NCI-H345 treated with DMSO at 0.1 percent for 48 hours (cell line): ENCODE measurements at regions not wholly inside any gene's neighbourhood (a gene's known extent, or its start where the extent isn't known, plus 50 kb on each side); places are given as distances from the start of the nearest gene placed in this dataset.

ENCODE experiments used
- DNase-seq: peaks from one replicate; lab custom pipeline; 2025; ENCODE audit not compliant: unreplicated experiment; lab: John Stamatoyannopoulos, UW

DNA sequence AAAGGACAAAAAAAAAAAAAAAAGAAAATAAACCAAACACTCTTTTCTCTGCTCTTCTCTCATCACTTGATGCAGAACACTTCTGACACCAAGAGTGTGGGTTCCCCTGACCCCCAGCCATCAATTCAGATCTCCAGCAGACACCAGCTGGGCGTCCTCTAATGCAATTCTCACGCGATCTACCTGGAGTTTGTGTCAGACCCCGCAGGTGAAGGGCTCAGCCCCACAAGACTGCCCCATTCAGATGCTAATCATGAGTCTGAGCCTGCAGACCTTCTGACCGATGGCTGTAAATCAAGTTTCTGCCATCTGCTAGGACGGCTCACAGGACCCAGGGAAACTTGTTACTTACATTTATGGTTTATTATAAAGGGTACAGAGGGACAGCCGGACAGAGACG, 133.6 kb upstream of the C1orf174 start:
- no peak for DNase-seq

DNA sequence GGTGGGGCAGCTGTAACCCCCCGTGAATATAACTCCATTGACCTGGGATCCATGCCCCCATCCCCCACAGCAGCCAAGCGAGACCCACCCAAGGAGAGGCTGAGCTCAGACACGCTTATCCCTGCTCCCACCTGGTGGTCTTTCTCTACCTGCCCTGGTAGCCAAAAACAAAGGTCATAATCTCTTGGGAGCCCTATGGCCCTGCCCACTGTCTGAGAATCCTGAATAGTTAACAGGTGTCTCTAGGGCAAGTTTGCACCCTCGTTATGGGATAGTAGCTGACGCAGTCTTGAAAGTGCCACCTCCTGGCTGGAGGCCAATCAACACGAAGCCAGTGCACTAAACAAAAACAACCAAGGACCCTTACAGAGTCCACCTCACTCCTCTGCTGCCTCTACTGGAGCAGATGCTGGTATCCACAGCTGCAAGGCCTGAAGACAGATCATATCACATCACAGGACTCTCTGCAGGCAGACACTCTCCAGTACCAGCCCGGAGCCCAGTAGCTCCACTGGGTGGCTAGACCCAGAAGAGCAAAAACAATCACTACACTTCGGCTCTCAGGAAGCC, 134.3 kb upstream of the C1orf174 start:
- DNase-seq: no peak

DNA sequence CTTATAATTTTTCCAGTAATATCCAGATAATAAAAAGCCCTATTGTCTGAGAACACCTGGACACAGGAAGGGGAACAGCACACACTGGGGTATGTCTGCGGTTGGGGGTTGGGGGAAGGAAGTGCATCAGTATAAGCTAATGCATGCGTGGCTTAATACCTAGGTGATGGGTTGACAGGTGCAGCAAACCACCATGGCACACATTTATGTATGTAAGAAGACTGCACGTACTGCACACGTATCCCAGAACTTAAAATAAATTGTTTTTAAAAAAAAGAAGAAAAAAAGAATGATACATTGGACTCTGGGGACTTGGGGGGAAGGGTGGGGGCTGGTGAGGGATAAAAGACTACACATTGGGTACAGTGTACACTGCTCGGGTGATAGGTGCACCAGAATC, 144.9 kb upstream of the C1orf174 start:
- DNase-seq: no peak

DNA sequence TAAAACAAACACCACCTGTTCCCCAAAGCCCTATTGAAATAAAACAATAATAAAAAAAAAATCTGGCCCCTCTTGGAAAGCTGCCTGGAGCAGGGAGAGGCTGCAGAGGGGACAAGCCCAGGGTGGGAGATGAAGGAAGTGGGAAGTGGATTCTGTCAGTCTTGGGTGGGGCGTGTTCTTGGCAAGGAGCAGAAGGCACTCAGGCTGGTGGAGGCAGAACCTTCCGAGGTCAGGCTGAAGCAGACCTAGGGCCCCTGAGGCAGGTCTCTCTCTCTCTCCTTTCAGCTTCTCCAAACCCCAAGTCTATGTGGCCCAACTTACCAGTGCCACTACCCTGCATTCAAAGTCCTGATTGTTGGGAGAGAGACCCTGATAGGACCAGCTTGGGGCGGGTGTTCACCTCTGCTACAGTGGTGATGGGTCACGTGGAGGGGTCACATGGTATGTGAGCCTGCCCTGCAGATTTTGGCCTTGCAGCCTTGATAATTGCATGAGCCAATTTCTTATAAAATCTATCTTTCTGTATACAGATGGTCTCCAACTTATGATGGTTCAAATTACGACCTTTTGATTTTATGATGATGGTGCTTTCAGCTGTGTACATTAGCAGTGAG, 145.4 kb upstream of the C1orf174 start:
- no peak for DNase-seq

DNA sequence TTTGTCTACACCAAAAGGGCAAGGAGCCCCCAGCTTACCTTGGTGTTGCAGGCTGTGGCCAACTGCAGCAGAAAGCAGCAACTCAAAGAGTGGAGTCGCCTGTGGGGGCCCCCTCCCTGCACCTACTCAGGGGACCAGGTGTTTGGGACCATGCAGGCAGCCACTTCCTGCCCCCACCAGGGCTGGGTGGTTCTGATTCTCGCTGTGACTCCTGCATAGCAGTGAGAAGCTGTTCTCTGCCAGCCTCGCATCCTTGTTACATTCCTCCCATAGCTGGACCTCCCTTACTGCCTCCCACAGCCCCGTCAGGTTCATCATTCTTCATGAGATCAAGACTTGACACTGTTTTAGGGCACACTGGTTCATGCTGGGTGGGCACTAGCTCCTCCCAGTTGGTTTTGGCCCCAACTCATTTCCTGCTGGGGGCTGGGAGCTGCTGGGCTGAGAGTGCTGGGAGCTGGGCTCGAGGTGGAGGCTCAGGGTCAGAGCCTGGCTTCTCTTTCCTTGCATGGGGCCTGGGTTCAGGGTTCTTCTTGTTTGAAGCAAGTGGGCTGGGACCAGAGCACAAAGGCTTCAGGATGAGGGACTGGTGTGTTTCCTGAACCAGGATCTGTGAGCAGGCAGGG, 146.9 kb upstream of the C1orf174 start:
- no peak for DNase-seq

DNA sequence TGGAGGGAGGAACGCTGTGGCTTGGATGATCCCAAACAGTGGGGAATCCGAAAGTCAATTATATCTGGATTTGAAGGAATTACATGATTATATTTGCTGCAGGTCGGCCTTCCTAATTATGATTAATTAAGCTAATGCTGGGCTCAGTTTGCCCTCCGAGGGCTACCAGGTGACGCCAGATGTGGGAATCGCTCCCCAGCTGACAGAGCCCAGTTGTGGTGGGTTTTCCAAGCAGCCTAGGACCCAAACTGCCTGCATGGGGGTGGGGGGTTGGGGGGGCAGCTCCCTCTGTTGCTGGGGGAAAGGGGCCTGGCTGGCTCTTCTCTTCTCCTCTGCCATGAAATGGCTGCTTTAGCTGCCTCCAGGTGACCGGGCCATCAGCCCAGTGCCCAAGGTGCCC, 147.6 kb upstream of the C1orf174 start:
- no peak for DNase-seq

DNA sequence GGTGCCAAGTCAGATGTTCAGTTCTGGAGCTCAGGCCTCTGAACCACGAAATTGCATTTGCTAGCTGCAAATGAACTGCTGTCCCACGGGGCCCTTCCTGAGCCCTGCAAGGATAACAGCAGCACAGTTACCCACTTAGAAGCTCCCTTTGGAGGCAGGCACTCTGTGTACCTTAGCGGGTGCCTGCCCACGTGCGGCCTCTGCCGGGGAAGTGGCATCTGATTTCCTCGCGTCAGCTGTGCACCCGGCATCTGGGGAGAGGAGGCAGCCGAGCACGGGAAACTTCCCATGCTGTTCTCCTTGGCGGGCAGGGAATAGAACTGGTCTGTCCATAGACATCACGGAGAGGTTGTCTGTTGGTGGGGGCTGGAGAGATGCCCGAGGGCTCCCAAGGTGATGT, 148.0 kb upstream of the C1orf174 start:
- no peak for DNase-seq

DNA sequence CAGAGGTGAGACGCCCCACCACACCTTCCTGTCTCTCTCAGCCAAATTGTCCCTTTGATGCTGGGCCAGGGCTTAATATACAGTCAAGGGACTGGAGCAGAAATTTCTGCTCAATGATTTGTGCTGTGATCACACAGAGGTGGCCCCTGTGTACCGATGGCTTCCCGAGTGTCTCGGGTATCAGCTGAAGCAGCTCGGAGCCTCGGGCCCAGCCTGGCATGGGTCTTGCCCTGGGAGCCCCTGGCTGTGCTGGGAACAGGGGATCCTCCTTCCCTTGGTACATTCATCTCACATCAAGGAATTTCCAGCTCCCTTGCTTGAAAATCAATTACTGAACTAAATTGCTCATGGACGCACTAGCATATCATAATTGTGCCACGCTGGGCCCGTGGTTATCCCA, 148.8 kb upstream of the C1orf174 start:
- DNase-seq: no peak

DNA sequence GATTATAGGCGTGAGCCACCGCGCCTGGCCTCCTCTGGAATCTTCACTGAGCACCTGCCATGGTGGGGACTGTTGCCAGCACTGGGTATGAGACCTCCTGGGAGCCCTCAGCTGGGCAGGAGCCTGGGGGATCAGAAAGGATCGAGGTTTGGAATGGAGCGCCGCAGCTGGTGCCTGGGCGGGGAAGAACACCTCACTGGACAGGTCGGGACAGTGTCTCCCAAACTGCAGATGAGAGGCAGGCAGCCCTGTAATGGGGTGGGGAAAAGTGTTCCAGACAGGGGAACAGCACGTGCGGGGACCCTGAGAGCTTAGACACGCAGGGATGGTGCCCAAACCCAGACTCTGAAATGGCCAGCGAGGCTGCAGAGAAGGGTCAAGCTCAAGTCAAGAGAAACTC, 150.9 kb upstream of the C1orf174 start:
- no peak for DNase-seq

DNA sequence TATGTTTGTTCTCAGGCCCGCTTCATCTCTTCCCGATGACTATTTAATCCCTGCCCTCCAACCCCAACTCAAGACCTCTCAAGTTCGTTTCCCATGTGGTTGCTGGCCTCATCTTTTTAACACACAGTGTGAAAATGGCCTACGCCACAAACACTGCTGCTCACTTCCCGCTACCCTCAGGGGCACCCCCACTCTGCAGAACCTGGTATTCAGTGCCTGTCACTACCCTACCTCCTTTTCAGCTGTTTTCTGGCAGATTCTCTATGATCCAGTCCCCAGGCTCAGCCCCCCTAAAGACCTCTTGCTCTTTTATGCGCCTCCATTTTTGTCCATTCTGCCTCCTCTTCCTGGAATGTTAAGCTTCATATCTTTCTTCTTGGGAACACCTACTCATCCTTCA, 152.6 kb upstream of the C1orf174 start:
- DNase-seq: no peak

DNA sequence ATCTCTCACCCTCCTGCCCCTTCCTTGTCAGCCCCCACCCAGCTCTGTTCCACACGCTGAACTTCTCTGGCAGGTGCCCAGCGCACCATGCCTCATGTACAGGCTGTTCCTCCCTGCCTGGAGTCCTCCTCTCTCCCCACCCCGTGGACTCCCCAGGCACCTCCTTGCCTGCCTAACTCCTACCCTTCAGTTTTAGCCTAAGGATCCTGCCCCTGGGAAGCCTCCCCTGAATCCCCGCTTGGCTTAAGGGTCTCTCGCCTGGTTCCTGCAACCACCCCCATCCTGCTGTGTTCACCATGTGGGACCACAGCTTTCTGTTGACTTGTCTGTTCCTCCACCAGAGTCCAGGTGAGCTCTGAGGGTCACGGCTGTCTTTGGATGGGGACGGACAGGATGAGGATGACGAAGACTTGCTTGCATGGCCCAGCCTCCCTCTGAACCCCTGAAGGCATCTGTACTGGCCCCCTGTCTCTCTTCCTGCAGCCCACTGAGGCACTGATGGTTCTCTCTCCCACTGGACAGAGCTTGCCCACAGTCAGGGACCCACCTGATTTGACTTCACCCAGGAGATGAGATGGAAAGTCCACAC, 153.2 kb upstream of the C1orf174 start:
- no peak for DNase-seq

DNA sequence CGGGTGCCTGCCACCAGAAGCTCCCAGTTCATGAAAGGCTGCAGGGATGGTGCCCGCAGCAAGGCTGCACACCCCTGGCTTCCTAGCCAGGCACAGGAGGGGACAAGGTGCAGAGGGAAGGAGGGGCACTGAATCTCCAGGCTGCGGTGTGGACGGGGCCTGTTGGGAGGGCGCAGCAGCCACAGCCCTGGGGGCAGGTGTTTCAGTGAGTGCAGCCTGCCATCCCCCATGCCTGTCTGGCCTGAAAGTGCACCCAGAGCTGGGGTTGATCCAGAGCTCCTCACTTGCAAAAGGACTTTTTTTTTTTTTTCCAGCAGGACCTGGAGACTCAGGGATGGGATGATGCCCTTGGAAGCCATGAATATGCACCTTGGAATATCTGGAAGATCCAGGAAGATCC, 153.7 kb upstream of the C1orf174 start:
- no peak for DNase-seq

DNA sequence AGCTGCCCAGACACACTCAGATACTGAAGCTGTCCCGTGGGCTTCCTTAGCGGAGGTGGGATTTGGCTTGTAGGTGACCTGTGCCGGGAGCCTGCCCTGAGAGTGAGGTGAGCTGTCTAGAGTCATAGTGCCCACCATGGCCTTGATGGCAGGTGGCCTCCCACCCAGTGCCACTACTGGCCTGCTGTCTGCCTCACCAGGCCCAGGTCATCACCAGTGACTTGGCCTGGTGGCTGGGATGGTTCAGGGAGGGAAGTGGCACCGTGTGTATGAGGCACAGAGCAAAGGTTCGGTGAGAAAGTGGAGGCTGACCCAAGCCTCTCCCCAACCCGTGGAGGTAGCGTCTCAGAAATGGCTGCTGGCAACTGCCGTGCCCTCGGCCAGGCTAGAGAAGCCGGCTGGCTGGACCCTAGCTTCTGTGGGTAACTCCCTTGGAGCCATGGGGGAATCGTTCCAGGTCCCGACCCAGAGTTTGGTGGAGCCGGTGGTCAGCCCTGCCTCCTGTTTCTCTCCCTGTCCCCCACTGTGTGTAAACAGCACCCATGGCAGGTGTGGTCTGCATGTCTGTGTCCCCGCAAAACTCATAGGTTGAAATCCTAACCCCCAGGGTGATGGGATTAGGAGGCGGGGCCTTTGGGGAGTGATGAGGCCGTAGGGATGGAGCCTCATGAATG, 155.4 kb upstream of the C1orf174 start:
- DNase-seq: no peak

DNA sequence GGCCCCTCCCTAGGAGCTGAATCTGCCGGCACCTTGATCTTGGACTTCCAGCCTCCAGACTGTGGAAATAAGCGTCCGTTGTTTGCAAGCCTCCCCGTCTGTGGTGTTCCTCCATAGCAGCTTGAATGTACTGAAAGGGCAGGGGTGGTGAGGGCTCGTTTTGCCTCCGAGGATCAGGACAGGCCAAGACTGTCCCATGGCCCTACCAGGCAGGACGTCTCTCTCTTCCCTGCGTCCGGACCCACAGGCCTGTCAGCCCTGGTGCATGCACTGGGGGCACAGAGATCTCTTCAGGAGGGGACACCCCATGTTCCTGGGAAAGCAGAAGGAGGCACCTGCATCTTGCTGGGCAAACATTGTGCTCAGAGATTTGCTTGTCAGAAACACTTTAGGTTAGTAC, 156.3 kb upstream of the C1orf174 start:
- no peak for DNase-seq

DNA sequence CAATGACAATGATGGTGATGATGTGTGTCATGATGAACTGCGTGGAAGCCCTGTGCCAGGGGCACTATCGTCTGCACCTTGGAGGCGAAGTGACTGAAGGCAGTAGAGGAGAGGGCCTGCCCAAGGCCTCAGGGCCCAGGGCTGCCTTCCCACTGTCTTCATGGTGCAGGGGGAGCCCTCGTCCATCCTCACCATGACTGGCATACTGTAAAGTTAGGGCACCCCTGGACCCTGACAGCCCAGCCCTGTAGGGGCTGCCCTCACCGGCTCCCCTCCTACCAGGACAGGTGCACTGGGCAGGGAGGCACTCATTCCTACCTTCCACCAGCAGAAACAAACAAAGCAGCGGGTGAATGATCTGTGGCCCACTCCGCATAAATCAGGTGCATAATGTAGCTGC, 156.9 kb upstream of the C1orf174 start:
- no peak for DNase-seq

DNA sequence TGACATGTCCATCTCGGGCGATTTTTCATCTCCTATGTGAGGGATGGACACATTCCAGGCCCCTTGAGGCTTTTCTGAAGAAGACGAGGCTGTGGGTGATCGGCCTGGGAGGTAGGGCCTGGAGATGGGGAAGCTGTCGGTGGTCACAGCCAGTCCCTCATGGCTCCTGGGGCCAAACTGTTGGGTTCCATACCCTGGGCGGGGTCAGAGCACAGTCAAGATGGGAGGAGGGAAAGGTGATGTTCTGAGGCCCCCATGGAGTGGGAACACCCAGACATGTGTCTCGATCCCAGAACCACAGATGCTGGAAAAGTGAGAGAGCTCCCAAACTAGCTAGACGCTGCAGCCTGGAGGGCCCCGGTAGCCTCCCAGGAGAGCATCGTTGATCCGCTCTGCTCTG, 157.5 kb upstream of the C1orf174 start:
- DNase-seq: no peak

DNA sequence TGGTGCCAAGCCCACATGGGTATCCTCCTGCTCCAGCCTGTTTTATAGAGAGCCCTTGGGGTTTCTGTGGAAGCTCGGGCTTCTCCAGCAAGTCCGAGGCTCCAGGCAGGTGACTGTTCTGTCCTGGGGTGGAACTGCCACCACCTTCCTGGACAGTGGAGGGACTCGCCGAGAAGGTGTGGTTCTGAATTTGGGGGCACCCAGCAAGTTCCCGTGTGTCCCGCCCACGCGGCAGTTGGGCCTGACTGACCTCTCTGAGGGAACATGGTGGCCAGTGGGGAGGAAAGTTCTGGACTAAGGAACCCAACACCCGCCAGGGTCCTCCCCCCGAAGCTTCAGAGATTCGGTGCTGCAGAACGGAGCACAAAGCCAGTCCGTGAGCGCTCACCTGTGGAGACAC, 158.1 kb upstream of the C1orf174 start:
- DNase-seq: no peak

DNA sequence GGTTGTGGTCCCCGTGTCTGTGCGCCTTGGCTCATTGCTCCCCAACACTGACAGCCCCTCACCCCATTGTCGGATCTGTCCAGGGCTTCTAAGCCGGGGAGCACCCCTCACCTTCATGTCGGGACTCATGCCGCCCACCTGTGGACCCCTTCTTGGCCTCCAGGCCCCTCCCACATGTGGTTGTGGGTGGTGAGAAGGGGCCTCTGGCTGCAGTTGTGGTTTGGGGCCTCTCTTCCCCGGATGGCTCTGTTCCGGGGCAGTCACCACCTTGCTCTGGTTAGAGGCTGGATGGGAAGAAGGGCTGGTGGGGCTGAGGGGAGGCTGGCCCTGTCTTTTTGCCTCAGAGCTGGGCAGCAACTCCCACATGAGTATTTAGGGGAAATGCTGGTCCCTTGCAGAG, 158.6 kb upstream of the C1orf174 start:
- DNase-seq: no peak

DNA sequence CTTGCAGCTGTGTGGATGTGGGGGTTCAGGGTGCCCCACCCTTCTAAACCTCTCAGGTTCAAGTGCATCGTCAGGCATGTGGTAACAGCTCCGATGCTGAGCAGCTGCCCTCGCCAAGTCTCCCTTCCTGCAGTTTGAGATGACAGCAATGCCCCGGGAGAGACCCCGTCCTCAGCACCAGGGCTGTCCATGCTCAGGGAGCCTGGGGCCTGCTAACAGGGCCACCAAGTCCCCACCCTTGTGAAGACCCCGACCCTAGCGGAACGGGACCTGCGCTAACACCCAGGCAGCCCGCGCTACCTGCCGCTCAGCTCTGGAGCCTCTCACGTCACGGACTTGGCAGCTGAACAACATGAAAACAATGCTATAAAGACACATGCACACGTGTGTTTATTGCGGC, 159.2 kb upstream of the C1orf174 start:
- no peak for DNase-seq

DNA sequence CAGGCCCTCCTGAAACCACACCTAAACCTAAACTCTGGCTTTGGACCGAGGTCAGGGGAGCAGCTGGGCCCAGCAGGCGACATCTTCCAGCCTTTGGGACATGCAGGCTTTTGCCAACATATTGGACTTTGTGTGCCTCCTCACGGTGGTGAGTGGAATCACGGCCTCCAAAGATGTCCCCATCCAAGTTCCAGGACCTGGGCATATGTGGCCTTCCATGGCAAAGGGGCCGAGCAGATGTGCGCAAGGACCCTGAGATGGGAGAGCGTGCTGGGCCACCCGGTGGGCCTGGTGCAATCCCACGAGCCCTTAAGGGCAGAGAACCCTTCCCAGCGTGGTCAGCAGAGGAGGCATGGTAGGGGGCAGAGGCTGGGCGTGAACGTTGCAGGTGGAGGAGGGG, 160.8 kb upstream of the C1orf174 start:
- no peak for DNase-seq

DNA sequence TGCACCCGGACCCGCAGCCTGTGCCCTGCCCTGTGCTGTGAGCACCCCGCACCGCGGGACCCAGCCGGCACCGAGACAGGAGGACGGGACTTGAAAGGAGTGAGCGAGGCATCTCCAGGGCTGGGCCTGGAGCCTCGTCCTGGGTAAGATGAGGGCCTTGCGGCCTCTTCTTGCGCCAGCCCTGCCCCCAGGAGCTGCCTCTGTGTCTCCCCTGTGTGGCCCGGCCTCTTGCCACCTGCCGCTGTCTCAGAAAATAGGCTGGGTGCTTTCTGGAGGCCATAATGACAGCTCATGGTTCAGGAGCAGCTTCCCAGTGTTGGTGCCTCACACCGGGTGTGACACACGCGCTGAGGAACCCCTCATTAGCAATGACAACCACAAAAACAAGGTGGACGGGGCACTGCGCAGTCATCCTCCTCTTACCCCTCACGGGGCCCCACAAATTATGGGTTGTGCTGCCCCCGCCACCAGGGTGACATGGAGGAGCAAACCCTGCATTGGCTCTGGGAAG, 161.5 kb upstream of the C1orf174 start:
- DNase-seq: no peak

DNA sequence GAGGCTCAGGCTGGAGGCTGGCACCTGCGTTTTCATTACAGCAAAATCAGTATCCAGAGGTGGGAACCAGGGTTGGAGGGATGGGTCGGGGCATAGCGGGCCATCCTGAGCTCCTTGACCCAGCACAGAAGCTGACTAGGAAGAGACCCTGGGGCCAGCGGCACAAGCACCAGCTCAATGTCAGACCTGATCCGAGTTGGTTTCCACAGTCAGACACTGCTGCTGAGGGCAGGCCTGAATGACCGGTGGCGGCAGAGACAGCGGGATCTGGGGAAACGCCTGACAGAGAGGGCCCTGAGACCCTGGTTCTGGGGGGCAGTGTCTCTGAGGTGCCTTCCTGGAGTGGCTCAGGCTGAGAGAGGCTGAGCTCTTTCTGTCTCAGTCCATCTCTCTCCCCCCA, 162.0 kb upstream of the C1orf174 start:
- DNase-seq: no peak
